Chondrocyte (in vitro differentiated cells): ENCODE measurements at regions not wholly inside any gene's neighbourhood (a gene's known extent, or its start where the extent isn't known, plus 50 kb on each side); places are given as distances from the start of the nearest gene placed in this dataset.

Experiments
- DNase-seq: peaks from one replicate; pipeline ENCODE4 v3.0.0; 2021; ENCODE audit warnings: mixed read lengths, low spot score
- H3K27ac Mint-ChIP-seq: one replicate; pipeline ENCODE4 v1.8.0; 2021; ENCODE audit warnings: mild to moderate bottlenecking, moderate library complexity, mixed read lengths; ENCODE audit not compliant: unreplicated experiment
- H3K27me3 Mint-ChIP-seq: 2 replicates; pipeline ENCODE4 v1.8.0; 2021; ENCODE audit warnings: low read depth, mixed read lengths
- H3K36me3 Mint-ChIP-seq: 2 replicates; pipeline ENCODE4 v1.8.0; 2021; ENCODE audit warnings: low read depth, mixed read lengths
- H3K4me1 Mint-ChIP-seq: 2 replicates; pipeline ENCODE4 v1.8.0; 2021; ENCODE audit warnings: low read depth, mild to moderate bottlenecking, mixed read lengths
- H3K4me3 Mint-ChIP-seq: one replicate; pipeline ENCODE4 v1.8.0; 2021; ENCODE audit warnings: mild to moderate bottlenecking, moderate library complexity, mixed read lengths; ENCODE audit not compliant: unreplicated experiment
- H3K9me3 Mint-ChIP-seq: 2 replicates; pipeline ENCODE4 v1.8.0; 2021; ENCODE audit warnings: low read depth, mixed read lengths
- CTCF ChIP-seq: fragments of 200-600 bp; sonication (generic); IDR thresholded peaks from 2 replicates; pipeline ENCODE4 v1.5.0; 2021; ENCODE audit warnings: antibody characterized with exemption, mild to moderate bottlenecking, moderate library complexity

DNA sequence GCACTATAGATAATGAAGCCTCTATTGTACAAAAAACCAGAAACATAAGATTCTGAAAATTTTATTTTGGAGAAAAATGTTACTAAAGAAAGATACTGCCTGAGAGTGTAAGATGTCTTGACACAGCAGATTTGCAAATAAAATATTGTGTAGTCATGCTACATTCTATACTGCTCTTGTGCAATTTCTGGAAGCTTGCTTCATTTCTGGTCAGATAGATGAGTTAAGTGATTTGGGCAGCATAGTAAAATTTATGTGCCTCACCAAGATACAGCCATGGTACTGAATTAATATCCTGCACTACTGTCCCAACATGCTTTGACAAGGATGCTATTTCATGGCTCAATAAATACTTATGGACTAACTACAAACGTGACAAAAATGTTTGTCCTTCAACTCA is 55.1 kb upstream of the STARD13 start:
- Mint-ChIP-seq H3K27me3 (no peaks in the 10 kb centered on the region), H3K4me3 (no peak overlapping the region), H3K36me3 (peaks cover 2% of the 10 kb centered on the region), H3K9me3 (no peaks in the 10 kb centered on the region), H3K27ac (no peak overlapping the region), H3K4me1 (peaks cover 4% of the 10 kb centered on the region)
- DNase-seq, result no peak
- TF ChIP-seq CTCF, result no peak

GRCh38 chr13:33341861-33342452 is 56.4 kb upstream of the STARD13 start:
- Mint-ChIP-seq H3K36me3 (peaks cover 2% of the 10 kb centered on the region), H3K9me3 (no peaks in the 10 kb centered on the region), H3K27me3 (no peaks in the 10 kb centered on the region), H3K4me1 (peaks cover 4% of the 10 kb centered on the region), H3K27ac (no peak overlapping the region), H3K4me3 (no peak overlapping the region)
- no peak for DNase-seq
- TF ChIP-seq CTCF, result no peak

DNA sequence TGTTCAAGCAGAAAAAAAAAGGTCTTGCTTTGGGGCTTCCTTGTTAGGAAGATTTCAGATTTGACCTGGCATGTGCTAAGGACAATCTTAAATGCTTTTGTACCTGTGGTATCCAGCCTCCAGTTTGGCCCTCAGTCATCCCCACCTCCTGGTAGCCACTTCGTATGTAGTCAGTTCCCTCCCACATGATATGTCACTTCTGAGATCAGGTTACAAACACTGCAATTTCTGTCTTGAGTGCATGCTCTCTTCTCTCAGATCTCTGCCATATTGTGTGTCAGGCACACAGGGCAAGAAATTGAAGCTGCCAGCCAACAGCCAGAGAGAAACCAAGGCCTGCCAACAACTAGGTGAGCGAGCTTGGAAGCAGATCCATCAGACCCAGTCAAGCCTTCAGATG is 60.3 kb upstream of the STARD13 start:
- Mint-ChIP-seq H3K9me3 (no peaks in the 10 kb centered on the region), H3K36me3 (peaks cover 2% of the 10 kb centered on the region), H3K4me3 (no peak overlapping the region), H3K4me1 (peaks cover 25% of the 10 kb centered on the region), H3K27me3 (no peaks in the 10 kb centered on the region), H3K27ac (no peak overlapping the region)
- DNase-seq, result no peak
- no peak for TF ChIP-seq CTCF

DNA sequence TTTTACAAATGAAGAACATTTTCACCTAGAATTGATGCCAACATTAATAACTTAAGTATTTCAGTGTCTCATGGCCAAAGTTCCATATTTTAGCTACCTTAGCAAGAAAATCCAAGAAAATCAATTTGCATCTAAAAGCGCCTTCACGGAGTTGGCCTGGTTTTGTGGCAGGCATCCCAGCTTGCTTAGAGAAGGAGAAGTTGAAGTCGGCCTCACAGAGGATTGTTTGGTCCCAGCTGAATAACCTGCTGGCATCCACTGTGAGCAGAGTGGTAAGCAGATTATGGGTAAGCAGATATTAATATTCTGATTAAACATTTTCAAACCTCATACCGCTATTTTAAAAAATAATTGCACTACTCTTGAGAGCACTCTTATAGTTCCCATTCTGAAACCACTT is 62.3 kb upstream of the STARD13 start:
- peaks cover 31% of the 10 kb centered on the region for H3K4me1 Mint-ChIP-seq
- H3K4me3 Mint-ChIP-seq, result no peak overlapping the region
- no peaks in the 10 kb centered on the region for H3K27me3 Mint-ChIP-seq
- DNase-seq, result no peak
- H3K27ac Mint-ChIP-seq, result no peak overlapping the region
- H3K9me3 Mint-ChIP-seq, result no peaks in the 10 kb centered on the region
- peaks cover 2% of the 10 kb centered on the region for H3K36me3 Mint-ChIP-seq
- TF ChIP-seq CTCF, result no peak

- no peaks in the 10 kb centered on the region for H3K9me3 Mint-ChIP-seq
- no peaks in the 10 kb centered on the region for H3K27me3 Mint-ChIP-seq
- H3K36me3 Mint-ChIP-seq, result peaks cover 2% of the 10 kb centered on the region
- H3K4me3 Mint-ChIP-seq, result no peak overlapping the region
- H3K27ac Mint-ChIP-seq, result no peak overlapping the region
- no peak for TF ChIP-seq CTCF
- peaks cover 31% of the 10 kb centered on the region for H3K4me1 Mint-ChIP-seq
- DNase-seq, result no peak
Measured at GRCh38 chr13:33348366-33348765, 62.8 kb upstream of the STARD13 start.
